Mucosa of descending colon (tissue), 3 donors: ENCODE measurements at regions not wholly inside any gene's neighbourhood (a gene's known extent, or its start where the extent isn't known, plus 50 kb on each side); places are given as distances from the start of the nearest gene placed in this dataset.

Experiments used
- ATAC-seq: fragments of 200-7000 bp; cut with Tn5 transposase; one replicate; pipeline ENCODE4 v1.9.1; 2020; ENCODE audit warnings: mild to moderate bottlenecking, moderate library complexity
- DNase-seq, 3 donors: peaks; one replicate each; pipeline ENCODE4 v3.0.0-alpha.2; 2020
- H3K36me3 ChIP-seq: fragments of 200-600 bp; one replicate; pipeline ENCODE4 v1.8.0; 2021; ENCODE audit warnings: low read depth, mild to moderate bottlenecking
- H3K4me1 ChIP-seq: fragments of 200-600 bp; one replicate; pipeline ENCODE4 v1.8.0; 2021; ENCODE audit warnings: low read depth, mild to moderate bottlenecking
- H3K4me3 ChIP-seq: fragments of 200-600 bp; one replicate; pipeline ENCODE4 v1.8.0; 2021; ENCODE audit warnings: mild to moderate bottlenecking
- H3K9me3 ChIP-seq: fragments of 200-600 bp; one replicate; pipeline ENCODE4 v1.8.0; 2021; ENCODE audit warnings: mild to moderate bottlenecking
- intact Hi-C, 2 donors: fragments of 100-400 bp; cut with DNase I in 1 of 2; cut with micrococcal nuclease in 1 of 2; formaldehyde crosslinking; loops; one replicate each; pipeline versions ENCODE4 v1.11.0 to v1.11.1; 2022; cut with DNase I, micrococcal nuclease
- TF ChIP-seq, protein P1 (sequence below): fragments of 200-600 bp; IDR thresholded peaks from one replicate; pipeline ENCODE4 v1.8.0; 2022; ENCODE audit warnings: antibody characterized with exemption, mild to moderate bottlenecking
- donor health status: DM: no; HTN: no; CAD: no; lungs with moderate emphysema.
- donor health status: DM: no; HTN: no; CAD: no.
- donor health status: DM: no; HTN: yes; CAD: no.

DNA sequence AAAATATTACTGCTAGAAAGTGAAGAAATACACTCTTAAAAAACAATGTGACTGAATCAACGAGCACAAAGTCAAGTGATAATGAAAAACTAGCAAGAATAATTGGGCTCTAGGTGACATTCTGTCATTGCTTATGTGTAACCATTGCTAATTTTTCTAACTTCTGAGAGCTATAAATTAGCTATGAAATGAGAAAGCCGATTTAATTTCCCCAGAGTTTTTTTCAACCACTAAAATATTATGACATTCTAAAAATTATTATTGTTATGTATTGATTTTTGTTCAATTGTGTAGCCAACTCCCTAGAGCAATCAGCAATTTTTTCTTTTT, 458.6 kb upstream of the ATXN8OS start:
- ATAC-seq: no peak
- peaks cover 5% of the 10 kb centered on the region for H3K9me3 ChIP-seq
- no peaks in the 10 kb centered on the region for H3K4me1 ChIP-seq
- DNase-seq: no peak
- TF ChIP-seq, protein P1, sequence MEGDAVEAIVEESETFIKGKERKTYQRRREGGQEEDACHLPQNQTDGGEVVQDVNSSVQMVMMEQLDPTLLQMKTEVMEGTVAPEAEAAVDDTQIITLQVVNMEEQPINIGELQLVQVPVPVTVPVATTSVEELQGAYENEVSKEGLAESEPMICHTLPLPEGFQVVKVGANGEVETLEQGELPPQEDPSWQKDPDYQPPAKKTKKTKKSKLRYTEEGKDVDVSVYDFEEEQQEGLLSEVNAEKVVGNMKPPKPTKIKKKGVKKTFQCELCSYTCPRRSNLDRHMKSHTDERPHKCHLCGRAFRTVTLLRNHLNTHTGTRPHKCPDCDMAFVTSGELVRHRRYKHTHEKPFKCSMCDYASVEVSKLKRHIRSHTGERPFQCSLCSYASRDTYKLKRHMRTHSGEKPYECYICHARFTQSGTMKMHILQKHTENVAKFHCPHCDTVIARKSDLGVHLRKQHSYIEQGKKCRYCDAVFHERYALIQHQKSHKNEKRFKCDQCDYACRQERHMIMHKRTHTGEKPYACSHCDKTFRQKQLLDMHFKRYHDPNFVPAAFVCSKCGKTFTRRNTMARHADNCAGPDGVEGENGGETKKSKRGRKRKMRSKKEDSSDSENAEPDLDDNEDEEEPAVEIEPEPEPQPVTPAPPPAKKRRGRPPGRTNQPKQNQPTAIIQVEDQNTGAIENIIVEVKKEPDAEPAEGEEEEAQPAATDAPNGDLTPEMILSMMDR: no peak
- intact Hi-C loops: no loop called here
- no peaks in the 10 kb centered on the region for H3K36me3 ChIP-seq
- no peak overlapping the region for H3K4me3 ChIP-seq

GRCh38 chr13:69648340-69649062, 459.1 kb upstream of the ATXN8OS start:
- ATAC-seq (no peak), DNase-seq (no peak)
- H3K9me3 ChIP-seq: peaks cover 5% of the 10 kb centered on the region
- no peak overlapping the region for H3K4me3 ChIP-seq
- H3K36me3 ChIP-seq: no peaks in the 10 kb centered on the region
- TF ChIP-seq, protein P1: no peak
- H3K4me1 ChIP-seq: no peaks in the 10 kb centered on the region
- intact Hi-C loops: no loop called here

GRCh38 chr13:69644447-69644846, 463.2 kb upstream of the ATXN8OS start:
- no peak for ATAC-seq
- Histone ChIP-seq H3K9me3 (peaks cover 5% of the 10 kb centered on the region), H3K4me3 (no peak overlapping the region), H3K4me1 (no peaks in the 10 kb centered on the region), H3K36me3 (no peaks in the 10 kb centered on the region)
- intact Hi-C loops: no loop called here
- no peak for DNase-seq
- TF ChIP-seq, protein P1: no peak

GRCh38 chr13:69641773-69642172, 465.9 kb upstream of the ATXN8OS start:
- no peak overlapping the region for H3K4me3 ChIP-seq
- no peak for DNase-seq
- peaks cover 5% of the 10 kb centered on the region for H3K9me3 ChIP-seq
- TF ChIP-seq, protein P1: no peak
- H3K4me1 ChIP-seq: no peaks in the 10 kb centered on the region
- no peak for ATAC-seq
- H3K36me3 ChIP-seq: no peaks in the 10 kb centered on the region
- intact Hi-C loops: no loop called here

DNA sequence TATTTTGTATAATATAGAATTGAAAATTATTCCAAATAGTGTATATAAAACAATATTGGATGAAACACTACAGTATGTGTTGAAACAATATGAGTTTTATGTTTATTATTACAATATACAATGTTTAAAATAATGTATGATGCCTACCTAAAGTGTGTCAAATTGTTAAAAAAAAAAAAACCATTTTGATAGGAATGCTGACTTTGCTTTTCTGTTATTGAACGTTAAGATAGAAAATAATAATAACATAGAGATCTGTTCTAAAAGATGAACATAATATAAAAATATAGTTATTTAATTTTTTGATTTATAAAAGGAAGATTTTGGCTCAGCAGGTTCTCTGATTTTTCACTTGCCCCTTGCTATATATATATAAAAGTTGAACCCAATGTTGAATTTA, 474.6 kb upstream of the ATXN8OS start:
- no peak overlapping the region for H3K4me3 ChIP-seq
- H3K4me1 ChIP-seq: no peaks in the 10 kb centered on the region
- TF ChIP-seq, protein P1: no peak
- H3K9me3 ChIP-seq: no peaks in the 10 kb centered on the region
- no peaks in the 10 kb centered on the region for H3K36me3 ChIP-seq
- ATAC-seq: no peak
- no peak for DNase-seq
- intact Hi-C loops: no loop called here

DNA sequence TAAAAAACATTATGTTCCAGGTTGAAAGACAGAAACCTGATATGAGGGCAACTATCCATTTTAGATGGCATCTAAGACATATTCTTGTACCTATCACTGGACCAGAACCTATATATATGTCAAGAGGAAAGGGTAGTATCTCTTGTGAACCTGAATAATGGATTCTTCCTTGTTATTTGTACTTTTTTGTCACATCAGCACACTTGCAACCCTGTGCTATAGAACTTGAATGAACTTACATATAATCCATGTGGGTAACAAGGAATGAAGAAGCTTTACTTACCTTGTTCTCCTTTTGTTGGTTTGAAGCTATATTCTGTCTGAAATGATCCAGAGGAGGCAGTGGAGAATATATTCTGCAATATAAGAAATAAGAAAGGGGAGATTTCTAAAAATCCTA, 483.7 kb upstream of the ATXN8OS start:
- no peaks in the 10 kb centered on the region for H3K4me1 ChIP-seq
- DNase-seq (no peak), ATAC-seq (no peak)
- intact Hi-C loops: no loop called here
- TF ChIP-seq, protein P1: no peak
- no peaks in the 10 kb centered on the region for H3K9me3 ChIP-seq
- H3K36me3 ChIP-seq: no peaks in the 10 kb centered on the region
- H3K4me3 ChIP-seq: no peak overlapping the region
